NCI-H345 treated with DMSO at 0.1 percent for 48 hours (cell line): ENCODE measurements at regions not wholly inside any gene's neighbourhood (a gene's known extent, or its start where the extent isn't known, plus 50 kb on each side); places are given as distances from the start of the nearest gene placed in this dataset.

Experiments used
- DNase-seq: peaks from one replicate; lab custom pipeline; 2025; ENCODE audit not compliant: unreplicated experiment; lab: John Stamatoyannopoulos, UW

- no peak for DNase-seq
These were observed 313.2 kb upstream of the KCNJ16 start for GRCh38 chr17:69761767-69762321.

DNA sequence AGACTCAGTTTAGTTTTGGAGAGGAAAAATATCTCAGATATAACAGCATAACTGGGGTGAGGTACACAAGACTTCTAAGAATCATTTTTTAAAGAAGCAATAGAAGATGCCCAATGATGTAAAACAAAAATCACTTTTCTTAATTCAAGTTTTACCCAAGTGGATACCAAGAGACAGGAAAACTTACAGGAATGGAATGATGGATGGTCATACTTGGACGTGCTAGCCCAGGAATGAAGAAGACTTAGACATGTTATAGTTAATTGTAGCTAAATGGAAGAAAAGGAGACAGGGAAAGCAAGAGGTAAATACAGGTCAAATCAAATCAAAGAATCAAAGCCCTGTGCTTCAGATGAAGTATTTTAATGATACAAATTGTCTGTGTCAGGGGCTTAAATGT, 312.7 kb upstream of the KCNJ16 start:
- no peak for DNase-seq

DNA sequence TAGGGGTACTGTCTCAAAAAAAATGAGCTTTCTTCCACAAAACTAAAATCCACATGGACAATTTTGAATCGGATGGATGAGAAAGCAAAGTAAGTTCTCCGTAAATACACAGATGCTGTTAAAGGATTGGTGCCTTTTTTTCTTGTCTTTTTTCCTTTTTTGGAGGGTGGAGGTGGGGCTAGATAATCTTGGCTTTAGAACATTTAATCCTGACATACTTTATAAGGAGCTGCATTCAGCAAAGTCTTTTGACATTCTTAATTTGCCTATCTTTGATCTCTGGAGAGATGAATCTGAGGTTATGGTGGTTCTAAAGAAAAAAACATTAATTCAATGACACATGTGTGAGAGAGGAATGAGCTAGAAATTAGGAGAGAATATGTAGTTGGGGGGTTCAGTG, 312.3 kb upstream of the KCNJ16 start:
- DNase-seq: no peak

DNA sequence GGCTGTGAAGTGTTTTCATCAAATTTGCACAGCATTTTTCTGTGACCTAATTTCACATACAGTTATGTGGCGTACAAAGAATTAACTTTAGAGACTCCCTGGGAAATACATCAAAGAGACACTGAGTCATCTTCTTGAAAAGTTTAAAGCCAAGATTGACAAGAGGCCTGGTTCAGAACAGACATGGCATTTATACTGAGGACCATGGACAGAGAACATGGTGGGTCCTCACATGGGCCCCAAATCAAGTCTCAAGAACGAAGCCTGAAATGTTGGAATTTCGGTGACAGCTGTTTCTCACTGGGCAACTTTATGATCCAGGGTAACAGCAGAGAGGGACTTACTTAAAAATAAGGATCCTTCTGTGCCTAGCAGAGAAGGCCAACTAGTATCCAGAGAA, 311.5 kb upstream of the KCNJ16 start:
- DNase-seq: no peak

GRCh38 chr17:69764146-69764545, 310.9 kb upstream of the KCNJ16 start:
- no peak for DNase-seq

DNA sequence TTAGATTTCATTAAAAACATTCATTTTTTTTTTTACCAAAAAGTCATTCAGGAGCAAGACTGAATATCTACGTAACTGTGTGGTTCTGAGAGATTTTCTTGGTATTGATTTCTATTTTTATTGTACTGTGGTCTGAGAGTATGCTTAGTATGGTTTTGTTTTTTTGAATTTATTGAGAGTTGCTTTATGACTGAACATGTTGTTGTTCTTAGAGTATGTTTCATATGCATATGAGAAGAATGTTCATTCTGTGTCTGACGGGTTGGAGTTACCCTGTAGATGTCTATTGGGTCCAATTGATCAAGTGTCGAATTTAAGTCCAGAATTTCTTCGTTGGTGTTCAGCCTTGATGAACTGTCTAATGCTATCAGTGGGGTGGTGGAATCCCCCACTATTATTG, 306.0 kb upstream of the KCNJ16 start:
- no peak for DNase-seq

DNA sequence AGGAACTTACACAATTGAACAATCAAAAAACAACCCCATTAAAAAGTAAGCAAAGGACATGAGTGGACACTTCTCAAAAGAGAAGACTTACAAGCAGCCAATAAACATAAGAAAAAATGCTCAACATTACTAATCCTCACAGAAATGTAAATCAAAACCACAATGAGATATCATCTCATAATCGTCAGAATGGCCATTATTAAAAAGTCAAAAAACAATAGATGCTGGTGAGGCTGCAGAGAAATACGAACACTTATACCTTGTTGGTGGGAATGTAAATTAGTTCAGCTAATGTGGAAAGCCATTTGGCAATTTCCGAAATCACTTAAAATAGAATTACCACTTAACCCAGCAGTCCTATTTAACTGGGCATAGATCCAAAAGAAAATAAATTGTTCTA, 301.9 kb upstream of the KCNJ16 start:
- DNase-seq: peak; percentile 70

DNA sequence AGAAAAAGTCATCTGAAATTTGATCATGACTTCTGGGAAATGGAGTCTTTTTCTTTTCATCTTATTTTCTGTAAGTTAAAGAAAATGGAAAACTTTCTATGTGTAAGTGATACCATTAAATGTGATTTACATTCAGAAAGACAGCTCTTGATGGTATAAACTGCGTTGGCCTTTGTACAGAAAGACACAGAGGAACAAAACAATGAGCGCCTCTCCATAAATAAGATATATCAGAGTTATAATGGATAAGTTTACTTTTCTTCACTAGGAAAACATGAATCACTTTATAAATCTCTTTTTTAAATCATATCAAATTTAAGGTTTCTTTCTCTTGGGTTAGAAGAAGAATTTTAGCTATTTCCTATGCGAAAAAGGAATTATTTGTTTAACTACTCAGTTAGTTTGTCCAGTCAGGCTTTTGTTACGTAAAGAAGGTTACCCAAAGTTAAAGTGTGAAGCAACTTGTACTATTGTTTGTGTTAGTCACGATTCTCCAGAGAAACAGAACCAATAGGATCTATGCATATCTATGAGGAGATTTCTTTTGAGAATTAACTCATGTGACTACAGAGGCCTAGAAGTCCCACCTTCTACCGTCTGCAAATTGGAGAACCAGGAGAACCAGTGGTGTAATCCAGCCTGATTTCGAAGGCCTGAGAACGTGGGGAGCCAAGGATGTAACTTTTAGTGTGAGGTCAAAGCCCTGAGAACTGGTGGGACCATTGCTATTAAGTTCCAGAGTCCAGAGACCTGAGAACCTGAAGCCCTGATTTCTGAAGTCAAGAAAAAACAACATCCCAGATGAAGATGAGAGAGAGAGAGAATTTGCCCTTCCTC, 295.4 kb upstream of the KCNJ16 start:
- DNase-seq: no peak

DNA sequence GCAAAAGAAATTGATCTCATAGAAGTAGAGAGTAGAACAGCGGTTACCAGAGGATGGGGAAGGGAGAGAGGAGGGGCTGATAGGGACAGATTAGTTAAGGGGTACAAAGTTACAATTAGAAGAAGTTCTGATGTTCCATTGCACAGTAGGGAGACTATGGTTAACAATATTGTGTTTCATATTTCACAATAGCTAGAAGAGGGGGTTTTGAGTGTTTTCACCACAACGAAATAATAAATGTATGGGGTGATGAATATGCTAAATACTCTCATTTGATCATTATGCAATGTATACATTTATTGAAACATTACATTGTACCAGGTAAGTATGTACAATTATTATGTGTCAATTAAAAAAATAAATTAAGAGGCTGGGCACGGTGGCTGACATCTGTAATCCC, 291.2 kb upstream of the KCNJ16 start:
- DNase-seq: no peak

- DNase-seq: no peak
These were observed 286.1 kb upstream of the KCNJ16 start for GRCh38 chr17:69788957-69789356.

DNA sequence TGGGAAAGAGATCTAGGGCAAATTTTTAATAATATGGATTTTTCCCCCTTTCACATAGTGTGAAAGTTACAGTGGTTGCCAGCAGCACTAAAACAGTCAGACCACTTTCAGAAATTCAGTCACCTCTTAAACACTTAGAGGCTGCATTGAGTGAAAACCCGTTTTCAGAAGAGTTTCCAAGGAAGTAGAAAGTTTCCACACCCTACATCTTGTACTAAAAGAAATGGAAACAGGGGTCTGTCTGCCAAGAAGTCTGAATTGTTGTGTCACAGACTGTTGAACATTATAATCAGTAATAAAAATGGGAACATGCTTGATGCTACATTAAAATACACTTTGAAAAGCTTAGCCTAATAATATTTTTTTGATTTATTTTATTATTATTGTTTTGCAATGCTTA, 278.9 kb upstream of the KCNJ16 start:
- no peak for DNase-seq

GRCh38 chr17:69800870-69801269, 274.2 kb upstream of the KCNJ16 start:
- DNase-seq: no peak

GRCh38 chr17:69801368-69801767, 273.7 kb upstream of the KCNJ16 start:
- DNase-seq: no peak

DNA sequence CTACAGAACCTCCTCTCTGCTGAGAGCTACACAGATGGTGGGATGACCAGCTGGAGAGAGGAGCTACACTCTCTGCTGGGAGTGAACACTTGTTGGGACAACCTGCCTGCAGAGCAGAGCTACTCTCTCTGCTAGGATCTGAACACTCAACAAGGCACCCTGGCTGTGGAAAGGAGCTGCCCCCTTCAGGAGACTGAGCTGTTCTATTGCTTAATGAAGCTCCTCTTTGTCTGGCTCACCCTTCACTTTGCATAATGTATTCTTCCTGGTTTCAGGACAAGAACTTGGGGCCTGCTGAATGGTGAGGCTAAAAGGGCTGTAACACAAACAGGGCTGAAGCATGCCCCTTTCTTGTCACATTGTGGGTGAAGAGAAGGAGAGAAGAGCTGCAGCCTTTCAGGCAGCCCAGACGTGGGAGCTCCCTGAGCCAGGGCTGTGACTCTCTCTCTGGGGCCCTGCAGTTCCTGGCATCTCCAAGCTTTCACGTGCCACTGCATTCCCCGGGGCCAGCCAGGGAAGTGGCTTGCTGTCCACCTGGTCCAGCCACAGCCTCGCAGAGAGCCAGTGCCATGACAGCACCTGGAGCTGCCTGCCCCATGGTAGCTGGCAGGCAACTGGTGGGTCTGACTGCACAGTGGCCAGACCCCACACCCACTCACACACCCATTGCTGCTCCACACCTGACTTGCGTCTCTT, 272.8 kb upstream of the KCNJ16 start:
- no peak for DNase-seq

- no peak for DNase-seq
These were observed 265.7 kb upstream of the KCNJ16 start for GRCh38 chr17:69809331-69809730.

- DNase-seq: no peak
These were observed 264.6 kb upstream of the KCNJ16 start for GRCh38 chr17:69810326-69810965.

- DNase-seq: no peak
These were observed 262.7 kb upstream of the KCNJ16 start for GRCh38 chr17:69812240-69812837.

DNA sequence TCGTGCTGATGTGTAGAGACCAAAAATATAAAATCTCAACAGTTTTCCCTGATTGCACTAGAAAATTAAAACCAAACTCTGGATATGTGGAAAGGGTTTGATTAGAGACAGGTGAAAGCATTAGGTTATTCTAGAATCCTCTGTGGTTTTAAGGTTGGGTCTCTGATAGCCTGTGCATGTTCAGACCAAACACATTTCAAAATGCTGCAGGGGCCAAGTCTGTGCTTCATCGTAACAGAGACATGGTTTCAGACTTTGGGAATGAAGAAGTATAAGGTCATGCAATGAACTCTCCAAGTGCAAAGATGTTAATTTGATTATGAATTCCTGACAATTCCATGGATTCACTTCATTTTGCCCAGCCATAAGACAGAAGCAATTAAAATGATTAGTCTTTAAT, 261.0 kb upstream of the KCNJ16 start:
- no peak for DNase-seq

DNA sequence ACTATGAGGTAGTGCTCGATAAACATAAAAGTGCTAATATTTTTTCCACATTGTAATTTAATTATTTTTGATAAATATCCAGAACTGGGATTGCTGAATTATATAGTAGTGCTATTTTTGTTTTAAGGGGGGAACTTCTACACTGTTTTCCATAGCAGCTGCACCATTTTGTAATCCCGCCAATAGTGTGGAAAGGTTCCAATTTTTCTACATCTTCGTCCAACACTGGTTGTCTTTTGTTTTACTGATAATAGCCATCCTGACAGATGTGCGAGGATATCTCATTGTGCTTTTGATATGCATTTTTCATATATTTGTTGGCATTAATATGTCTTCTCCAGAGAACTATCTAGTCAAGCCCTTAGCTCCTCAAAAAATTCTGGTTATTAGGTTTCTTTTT, 259.6 kb upstream of the KCNJ16 start:
- no peak for DNase-seq

GRCh38 chr17:69818467-69818866, 256.6 kb upstream of the KCNJ16 start:
- no peak for DNase-seq

DNA sequence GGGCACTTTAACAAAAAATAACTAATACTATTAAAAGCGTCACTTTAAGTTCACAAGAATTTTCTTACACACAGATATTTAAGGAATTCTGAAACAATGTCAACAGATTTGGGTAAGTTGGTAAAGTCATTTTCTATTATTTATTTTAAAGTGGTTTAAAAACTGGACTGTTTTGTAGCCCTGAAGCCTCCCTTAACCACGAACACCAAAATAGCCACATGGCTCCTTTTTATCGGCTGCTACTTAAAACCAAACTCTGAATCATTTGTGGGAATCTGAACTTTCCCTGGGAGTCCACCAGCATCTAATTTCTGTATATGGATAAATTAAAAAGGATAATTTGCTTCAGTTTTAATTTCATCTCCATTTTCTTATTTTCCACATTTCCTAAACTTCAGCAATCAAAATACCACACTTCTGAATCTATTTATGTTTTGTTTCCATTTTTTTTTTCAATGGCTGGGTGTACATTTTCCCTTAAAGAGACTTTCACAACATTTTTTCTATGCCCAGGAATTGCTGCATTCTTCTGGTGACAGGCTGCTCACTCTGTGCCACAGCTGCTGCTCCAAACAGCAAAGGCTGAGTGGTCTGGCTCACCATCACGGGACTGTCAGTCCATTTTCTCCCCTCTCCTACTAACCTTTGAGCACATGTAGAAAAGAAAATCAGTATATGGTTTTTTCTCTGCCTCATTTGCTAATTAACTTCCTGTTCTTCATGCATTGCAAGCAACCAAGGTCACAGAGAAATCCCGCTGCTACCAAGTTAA, 255.5 kb upstream of the KCNJ16 start:
- DNase-seq: no peak
